22Rv1 (cell line): ENCODE measurements at regions not wholly inside any gene's neighbourhood (a gene's known extent, or its start where the extent isn't known, plus 50 kb on each side); places are given as distances from the start of the nearest gene placed in this dataset.

Experiments used
- CTCF ChIP-seq: fragments of 450-650 bp; IDR thresholded peaks from 2 replicates; pipeline ENCODE4 v1.5.1; 2017; ENCODE audit warnings: mild to moderate bottlenecking
- ZFX ChIP-seq: fragments of 450-650 bp; IDR thresholded peaks from 2 replicates; pipeline ENCODE4 v1.6.1; 2017; ENCODE audit warnings: antibody characterized with exemption, borderline replicate concordance

- no peak for TF ChIP-seq CTCF
- no peak for TF ChIP-seq ZFX
Measured at GRCh38 chr14:61130512-61131260, 149.6 kb downstream of the SLC38A6 start.
